HG02763 (cell line): ENCODE measurements at regions not wholly inside any gene's neighbourhood (a gene's known extent, or its start where the extent isn't known, plus 50 kb on each side); places are given as distances from the start of the nearest gene placed in this dataset.

ENCODE experiments used
- ATAC-seq: cut with Tn5 transposase; IDR thresholded peaks from one replicate; pipeline ENCODE4 v1.9.1; 2021; ENCODE audit warnings: mild to moderate bottlenecking, moderate library complexity; ENCODE audit not compliant: unreplicated experiment

DNA sequence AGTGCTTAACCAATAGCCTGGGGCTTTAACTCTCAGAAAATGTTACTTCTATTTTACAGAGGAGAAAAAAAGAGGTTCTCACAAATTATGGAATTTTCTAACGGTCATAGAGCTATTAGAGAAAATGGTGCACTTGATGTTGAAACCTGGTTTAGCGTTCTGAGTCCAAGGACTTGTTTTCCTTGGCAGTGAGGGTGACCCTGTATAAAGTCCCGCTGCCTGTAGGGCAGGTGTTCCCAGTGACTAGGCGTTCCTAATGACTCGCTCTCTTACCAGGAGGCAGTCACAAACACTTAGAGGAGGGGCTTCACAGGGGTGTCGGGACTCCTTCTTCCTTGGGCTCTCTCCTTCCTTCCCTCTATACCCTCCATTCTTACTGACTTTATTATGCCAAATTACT, 175.8 kb downstream of the ACTR3 start:
- ATAC-seq, result no peak

DNA sequence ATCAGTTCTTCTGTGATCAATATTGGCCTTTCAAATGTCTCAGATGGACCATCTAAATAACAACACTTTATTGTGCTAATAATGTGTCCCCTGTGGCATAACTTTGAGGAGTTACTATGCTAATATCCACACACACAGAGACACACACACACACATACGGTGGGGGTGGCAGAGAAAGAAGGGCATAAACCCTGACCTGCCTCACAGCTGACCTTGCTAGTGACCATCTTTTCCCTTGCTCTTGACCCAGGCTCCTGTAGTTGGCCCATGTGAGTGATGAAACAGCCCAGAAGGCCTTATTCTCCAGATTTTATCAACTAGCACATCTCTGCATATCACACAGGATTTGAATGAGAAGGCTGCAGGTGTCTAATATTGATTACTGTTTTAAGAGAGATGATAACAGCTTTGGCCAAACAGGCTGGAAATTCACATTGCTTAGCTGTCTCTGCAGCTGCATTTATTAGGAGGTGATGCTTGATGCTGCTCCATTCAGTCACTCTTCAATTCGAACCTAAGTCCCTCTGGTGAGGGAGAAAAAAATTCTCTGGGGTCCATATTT, 176.4 kb downstream of the ACTR3 start:
- no peak for ATAC-seq

DNA sequence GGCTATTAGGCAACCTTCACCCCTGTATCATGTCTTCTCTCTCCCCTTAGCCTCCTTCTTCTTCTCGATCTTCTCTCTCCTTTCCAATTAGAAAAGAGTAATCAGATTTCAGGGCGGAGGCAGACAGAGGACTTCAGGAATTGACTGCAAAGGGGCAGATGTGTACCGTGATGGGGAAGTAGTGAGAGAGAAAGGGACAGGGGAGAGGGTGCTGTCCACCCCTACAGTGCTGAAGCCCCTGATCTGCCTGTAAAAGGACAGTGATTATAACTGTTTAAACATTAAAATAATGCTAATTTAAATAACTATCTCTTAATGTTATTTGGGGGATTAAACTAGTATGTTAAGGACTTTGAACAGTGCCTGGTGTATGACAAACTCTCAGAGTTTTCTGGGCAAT, 178.5 kb downstream of the ACTR3 start:
- ATAC-seq, result no peak

DNA sequence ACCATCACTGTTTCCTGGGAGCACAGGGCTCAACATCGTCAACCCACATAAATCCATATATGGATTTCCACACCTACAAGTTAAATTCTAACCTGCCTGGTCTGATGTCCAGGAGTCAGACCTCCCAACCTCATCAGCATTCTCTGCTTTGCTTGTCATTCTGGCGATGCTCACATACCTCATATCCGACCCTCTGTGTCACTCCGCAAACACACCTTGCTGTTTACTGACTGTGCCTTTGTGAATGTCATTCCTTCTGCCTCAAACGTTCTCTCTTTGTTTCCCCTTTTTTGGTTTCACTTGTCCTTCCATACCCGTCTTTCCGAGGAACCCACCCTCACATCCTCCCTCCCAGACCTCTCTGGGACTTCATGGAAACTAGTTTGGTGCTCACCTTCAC, 187.1 kb downstream of the ACTR3 start:
- no peak for ATAC-seq

DNA sequence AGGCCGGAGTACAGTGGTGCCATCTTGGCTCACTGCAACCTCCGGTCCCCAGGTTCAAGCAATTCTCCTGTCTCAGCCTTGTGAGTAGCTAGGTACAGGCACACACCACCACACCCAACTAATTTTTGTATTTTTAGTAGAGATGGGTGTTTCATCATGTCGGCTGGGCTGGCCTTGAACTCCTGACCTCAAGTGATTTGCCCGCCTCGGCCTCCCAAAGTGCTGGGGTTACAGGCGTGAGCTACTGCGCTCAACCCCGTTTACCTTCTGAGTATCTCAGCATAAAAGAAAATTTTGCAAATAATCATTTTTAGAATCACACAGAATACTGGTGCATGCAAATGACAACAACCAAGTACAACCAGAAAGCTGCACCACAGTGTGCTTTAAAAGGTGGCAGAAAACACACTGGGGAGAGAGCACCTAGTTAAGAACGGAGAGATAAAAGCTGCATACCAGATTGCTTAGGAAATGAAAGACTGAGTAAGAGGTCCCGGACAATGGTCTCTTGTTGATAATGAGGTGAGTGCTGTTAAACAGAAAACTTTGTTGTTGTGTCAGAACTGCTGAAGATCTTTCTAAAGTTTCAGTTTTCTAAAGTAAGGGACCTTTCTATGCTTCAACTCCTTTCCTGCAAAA, 189.6 kb downstream of the ACTR3 start:
- no peak for ATAC-seq

DNA sequence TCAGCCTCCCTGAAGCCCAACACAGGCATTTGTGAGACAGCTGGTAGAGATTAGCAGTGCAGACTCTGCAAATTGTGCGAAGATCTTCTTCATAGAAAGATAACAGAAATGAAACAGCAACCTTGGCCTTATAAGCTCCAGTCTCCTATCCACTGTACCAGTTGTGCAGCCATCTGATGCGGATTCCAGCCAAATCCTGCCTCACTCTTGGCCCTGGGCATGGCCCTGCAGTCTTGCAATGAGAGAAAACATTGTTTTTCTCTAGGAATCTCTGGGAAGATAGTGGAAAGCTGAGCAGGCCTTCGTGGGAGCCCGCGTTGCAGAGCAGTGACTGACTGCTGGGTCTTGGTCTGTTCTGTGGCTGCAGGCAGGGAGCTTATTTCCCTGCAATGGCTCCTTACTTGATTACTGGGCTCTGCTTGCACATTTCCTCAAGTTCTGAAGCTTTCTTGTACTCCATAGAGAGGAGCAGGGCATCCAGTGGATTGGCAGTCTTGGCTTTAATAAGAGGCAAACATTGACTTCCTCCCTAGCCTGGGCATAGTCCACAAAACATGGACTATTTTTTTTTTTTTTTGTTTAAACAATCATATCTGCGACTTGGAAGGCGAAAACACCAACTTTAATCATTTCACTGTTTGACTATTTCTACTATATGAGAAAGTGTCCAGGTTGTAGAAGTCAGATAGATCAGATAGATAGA, 193.0 kb downstream of the ACTR3 start:
- no peak for ATAC-seq

DNA sequence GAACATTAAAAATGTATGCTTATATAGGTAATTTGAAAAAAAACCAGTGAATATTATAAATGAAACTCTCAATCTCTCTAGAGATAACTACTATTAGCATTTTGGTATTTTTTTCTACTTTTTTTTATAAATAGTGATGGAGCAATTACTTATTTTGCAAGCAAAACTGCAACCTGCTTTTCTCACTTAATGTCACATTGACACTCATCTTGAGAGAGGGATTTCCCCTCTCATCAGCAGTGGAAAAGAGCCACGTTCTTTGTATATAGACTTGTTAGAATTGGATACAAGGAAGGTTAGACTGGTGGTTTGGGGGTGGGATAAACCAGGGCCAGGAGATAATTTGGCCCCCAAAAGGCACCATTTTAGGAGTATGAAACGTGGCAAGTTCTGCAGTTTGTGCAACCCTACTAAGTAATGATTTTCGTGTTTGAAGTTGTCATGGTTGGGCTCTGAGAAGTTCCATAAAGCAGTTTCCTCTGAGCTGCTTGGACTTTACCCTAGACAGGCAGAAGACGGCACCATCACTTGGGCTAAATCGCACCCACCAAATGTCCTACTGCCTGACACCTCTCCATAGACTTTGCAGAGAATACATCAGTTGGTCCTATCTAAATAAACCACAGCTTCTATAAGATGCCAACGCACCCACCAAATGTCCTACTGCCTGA, 194.0 kb downstream of the ACTR3 start:
- no peak for ATAC-seq

DNA sequence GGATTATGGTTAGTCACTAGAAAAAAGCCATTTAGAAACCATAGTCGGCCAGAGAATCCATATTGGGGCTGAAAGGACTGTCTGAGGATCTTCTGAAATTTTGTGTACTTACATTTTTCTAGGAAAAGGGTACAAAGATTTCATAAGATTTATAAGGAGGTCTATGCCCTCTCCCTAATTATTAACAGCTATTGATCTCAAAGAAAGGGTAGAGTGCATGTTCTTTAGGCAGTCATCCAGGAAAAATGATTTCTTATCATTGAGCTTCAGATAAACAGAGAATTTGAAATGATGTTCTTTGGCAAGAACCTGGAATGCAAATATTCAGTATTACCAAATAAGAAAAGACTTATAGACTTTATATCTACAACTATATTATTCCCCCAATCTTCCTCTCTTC, 195.3 kb downstream of the ACTR3 start:
- no peak for ATAC-seq

DNA sequence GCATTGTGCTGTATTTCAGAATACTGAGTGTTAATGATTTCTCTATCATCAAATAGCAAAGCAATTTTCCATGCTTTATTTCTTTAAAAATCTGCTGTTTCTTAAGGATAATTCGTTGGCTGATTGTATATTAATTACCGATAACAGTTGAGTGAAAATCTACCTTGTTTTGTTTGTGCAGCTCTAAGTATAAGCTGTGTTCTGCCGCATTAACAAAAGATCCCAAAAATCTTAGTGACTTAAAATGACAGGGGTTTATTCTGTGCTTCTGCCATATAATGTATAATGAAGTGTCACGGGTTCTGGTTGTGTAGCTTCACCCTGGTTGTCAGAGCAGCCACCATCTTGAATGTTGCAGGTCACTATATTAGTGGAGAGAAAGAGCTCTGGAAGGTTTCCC, 196.1 kb downstream of the ACTR3 start:
- ATAC-seq, result no peak

DNA sequence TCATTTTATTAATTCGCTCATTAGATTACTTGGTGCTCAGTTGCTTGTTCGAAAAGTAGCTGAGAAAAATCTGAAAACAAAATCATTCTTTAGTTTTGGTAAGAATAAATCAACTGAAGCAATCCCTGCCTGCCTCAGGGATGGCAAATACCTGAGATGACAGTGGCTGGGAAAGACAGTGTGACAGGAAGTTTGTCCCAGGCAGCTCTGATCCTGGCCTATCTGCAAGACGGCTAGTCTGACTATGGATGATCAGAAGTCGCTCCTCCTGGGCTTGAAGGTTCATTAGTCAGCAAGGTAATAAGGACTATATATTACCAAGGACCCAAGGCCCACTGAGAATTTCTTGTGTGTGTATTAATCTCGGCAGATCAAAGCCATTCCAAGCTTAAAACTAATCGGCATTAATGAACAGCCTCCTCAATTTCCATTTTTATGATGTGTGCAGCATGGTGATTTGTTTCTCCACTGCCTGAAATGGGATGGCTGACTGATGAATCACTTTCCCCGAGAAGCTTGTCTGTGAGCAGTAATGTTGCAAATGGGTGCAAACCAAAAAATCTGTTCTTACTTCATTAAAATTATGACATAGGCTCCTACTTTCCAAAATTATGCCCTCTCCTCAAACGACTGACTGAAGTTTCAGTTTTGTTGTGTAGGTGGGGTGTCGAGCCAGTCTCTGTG, 199.9 kb downstream of the ACTR3 start:
- ATAC-seq, result no peak

DNA sequence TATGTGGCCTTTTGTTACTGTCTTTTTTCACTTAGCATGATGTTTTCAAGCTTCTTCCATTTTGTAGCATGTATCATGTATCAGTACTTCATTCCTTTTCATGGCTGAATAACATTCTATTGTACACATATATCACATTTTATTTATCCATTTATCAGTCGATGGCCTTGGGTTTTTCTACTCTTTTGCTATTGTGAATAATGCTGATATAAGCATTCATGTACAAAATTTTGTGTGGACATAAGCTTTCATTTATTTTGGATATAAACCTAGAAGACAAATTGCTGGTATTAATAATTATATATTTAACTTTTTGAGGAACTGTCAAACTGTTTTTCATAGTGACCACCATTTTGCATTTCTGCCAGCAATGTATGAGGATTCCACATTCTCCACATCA, 201.1 kb downstream of the ACTR3 start:
- no peak for ATAC-seq

DNA sequence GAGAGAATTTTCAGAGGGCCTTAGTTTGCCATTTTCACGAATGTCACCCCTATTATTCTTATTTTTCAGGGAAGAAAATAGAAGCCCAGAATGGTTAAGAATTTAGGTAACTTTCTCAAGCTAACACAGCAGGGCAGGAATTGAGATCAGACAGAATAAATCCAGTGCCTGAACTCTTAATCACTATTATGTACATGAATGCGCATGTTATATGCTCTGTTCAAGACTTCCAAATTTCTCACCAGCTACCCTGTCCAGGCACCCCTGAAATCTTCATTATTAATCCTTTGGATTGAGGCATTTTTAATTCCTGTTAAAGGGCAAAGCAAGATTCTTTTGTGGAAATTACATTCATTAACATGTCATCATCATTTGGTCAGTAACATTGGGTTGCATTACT, 218.4 kb downstream of the ACTR3 start:
- ATAC-seq, result no peak

DNA sequence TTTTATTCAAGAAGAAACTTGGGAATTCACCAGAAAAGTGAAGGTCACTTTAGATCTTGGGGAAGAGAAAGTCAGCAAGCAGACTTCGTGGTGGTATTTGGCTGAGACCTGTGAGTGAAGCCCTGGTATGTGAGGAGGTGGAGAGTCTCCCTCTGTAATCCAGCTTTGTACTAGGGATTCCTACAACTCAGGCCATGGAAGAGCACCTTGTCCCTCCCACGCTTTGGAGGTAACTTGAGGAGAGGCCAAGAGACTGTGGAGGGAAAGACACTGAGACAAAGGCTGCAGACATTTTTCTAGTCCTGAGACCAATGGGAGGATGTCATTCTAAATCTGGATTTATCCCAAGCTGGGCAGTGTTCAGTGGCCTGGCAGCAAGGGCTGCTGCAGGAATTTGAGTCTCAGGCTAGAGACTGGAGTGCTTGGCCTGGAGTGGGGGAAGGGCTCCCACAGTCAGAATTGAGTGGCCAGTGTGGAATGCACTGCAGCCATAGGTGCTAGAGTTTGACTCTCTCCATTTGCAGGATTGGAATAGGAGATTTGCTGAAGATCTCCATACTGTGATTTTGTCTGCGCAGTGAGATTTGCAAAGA, 219.0 kb downstream of the ACTR3 start:
- no peak for ATAC-seq

DNA sequence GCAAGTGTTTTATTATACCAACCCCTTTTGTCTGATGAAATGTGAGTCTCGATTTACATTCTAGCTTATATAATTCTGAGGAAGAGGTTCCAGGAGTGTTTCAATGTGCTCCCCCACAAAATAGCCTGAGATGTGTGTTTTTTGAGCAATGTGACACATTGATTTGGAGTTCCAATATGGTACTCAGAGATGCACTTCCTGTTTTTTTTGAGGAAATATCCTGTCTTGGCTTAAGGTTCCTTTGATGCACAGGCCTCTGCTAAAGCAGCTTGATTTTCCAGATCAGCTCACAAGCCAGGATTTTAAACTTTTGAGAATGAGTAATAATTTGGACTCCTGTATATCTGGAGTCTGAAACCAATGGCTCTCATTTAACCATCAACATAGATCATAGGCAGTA, 221.4 kb downstream of the ACTR3 start:
- ATAC-seq, result no peak

DNA sequence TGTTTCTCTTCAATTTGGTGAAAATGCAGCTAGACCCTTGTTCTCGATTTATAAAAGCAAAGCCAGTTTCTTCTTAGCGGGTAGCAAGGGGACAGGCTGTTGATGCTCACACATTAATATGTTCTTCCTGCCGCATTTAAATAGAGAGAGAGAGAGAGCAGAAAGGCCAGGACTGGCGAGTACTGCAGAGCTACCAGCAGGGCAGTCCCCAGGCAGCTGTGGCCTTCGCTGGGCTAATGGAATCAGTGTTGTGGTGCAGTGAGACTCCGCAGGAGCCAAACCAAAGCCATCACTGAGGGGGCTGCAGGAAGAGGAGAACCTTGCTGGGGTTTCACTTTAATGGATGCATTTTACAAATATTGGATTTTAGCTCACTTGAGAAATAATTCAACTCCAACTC, 223.6 kb downstream of the ACTR3 start:
- no peak for ATAC-seq

DNA sequence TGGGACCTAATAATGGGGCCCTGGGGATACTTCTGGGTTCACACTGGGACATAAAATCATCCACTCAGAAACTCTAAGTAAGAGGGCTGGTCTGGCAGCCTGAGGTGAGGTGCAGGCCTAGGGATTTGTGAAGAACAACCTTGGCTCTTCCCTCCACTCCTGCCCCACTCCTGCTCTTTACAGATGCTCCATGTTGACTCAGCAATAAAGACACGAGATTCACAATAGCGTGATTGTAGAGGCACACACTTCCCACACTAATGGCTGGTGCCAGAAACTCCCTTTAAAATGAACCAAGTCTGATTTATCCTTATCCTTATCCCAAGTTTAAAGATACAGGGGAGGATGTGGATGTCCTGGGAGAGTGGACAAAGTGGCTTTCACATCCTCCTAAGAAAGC, 228.2 kb downstream of the ACTR3 start:
- no peak for ATAC-seq

DNA sequence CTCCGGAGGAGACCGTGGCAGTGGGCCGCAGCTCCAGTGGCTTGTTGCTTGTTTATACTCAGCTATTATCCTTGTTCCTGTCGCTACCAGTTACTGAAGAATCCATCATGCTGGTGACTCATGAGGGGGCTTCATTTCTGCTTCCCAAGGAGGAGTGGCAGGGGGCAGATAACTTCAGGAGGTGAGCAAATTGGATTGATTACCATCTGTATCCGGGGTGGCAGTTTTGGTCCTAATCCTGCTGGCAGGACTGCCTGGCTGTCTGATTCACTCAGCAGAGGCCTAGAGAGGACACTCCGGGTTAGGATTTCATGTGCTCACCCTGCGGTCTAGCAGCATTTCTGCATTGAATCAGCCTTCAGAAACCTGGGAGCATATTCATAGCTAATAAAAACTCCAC, 230.0 kb downstream of the ACTR3 start:
- ATAC-seq, result no peak

DNA sequence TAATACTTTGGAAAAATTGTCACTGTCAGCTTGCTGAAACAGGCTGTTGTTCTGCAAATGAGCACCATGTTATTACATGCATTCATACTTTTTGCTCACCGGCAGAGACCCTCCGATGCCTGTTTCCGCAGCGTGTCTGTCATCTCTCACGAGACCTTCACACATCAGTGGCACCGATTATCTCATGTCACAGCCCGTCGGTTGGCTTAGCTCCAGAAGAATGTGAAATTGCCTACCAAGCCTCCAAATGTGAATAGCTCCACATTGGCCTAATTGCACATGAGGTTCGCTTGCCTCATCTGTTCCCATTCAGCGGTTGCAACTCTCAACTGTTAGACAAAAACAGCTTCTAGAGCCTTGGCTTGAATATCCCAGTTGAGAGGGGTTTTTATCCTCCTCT, 233.0 kb downstream of the ACTR3 start:
- no peak for ATAC-seq

DNA sequence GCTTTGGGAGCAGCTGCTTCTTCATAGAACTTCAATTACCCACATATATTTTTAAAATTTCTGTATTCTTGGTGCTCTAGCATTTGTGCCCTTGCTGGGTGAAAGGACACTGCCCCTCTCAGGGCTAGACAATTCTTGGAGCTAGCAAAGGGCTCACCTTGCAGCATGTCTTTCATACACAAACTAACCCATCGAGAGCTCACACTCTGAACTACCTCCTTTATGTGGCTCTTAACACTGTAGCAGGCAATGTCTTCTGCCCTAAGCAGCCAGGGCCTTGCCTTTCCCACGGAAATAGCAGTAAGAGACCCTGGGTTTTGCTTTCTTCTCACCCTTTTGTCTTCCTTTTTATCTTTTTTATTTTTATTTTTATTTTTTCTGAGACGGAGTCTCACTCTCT, 234.0 kb downstream of the ACTR3 start:
- ATAC-seq, result no peak

DNA sequence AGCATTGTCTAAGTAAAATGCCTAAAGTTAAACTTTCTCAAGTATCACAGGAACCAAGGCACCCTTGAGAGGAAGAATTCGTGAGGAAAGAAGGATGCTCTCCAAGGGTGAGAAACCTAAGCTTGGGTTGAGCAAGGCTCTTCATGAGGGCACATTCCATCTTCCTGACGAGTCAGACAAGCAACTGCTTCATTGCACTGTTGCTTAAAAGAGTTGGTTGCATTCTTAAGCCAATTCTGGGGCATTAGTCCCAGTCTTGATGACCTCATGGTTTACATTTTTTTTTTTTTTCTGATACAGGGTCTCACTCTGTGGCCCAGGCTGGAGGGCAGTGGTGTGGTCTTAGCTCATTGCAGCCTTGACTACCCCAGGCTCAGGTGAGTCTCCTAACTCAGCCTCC, 237.5 kb downstream of the ACTR3 start:
- ATAC-seq, result no peak

DNA sequence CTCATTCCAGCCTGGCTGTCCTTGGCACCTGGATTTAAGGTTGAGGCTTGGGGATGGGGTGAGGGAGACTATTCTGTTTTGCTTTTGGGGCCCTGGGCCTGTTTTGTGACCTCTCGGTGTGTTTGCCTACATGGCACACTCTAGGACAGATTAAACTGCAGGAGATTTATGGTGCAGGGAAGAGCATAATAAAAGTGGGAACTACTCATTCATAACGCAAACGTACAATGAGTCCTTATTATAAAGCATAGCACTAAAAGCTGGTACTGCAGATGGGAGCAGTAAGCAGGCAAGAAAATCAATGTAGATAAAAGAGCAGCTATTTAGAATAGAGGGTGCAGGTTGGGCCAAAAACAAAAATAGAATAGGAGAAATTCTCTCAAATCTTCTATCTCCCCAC, 238.4 kb downstream of the ACTR3 start:
- no peak for ATAC-seq
